Esophagus squamous epithelium (tissue), 4 donors: ENCODE measurements at regions not wholly inside any gene's neighbourhood (a gene's known extent, or its start where the extent isn't known, plus 50 kb on each side); places are given as distances from the start of the nearest gene placed in this dataset.

ENCODE experiments used
- CTCF ChIP-seq, 6 experiments: fragments of 450-650 bp in 4 of 6; fragments of 200-600 bp in 2 of 6; sonication (generic) in 2 of 6; IDR thresholded peaks; one replicate each; pipeline ENCODE4 v1.5.1; 2016 to 2019; ENCODE audit warnings: antibody characterized with exemption in 6 of 6, mild to moderate bottlenecking in 4 of 6, moderate library complexity in 4 of 6
- POLR2A ChIP-seq, 4 donors: fragments of 450-650 bp; IDR thresholded peaks; one replicate each; pipeline ENCODE4 v1.6.1; 2017; ENCODE audit warnings: antibody characterized with exemption in 4 of 4, mild to moderate bottlenecking in 4 of 4, moderate library complexity in 3 of 4

GRCh38 chr15:69662645-69663000 is 210.0 kb downstream of the RPLP1 start:
- no peak for TF ChIP-seq CTCF (IDR thresholded peaks at IDR 0.05)
- no peak for TF ChIP-seq POLR2A (IDR thresholded peaks at IDR 0.05)
